WI38 (cell line): ENCODE measurements at regions not wholly inside any gene's neighbourhood (a gene's known extent, or its start where the extent isn't known, plus 50 kb on each side); places are given as distances from the start of the nearest gene placed in this dataset.
"Not testable (repeated sequence)": the region's sequence is repeated elsewhere in the genome, so short reads cannot be mapped to it uniquely, and the experiment has no call there.

Experiments used
- H3K4me3 ChIP-seq: 2 replicates; pipeline ENCODE4 v1.5.1; 2011; ENCODE audit warnings: low read depth, mild to moderate bottlenecking, control low read depth, low read length
- CTCF ChIP-seq: IDR thresholded peaks from 2 replicates; pipeline ENCODE4 v1.5.1; 2012; ENCODE audit warnings: low read depth, mild to moderate bottlenecking, control low read depth, low read length

DNA sequence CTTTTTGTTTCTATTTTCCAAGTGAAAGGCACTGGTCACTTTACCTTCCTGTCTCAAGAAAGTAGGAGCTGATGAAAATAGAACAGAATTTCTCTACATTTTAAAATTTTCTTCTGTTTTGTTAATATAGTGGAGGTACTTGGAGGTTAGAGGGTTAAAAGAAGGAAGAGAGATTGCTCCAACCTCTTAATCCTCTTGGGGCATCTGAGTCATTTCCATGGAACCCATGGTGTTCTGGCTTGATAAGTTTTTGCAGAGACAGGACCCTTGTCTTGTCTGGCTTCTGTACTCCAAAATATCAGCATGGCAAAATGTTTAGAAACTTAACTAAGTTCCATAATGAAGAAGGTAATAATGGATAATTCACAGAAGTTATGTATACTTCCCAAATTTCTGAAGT is 727.2 kb downstream of the C4orf33 start:
- TF ChIP-seq CTCF: no peak
- H3K4me3 ChIP-seq: no peak overlapping the region

DNA sequence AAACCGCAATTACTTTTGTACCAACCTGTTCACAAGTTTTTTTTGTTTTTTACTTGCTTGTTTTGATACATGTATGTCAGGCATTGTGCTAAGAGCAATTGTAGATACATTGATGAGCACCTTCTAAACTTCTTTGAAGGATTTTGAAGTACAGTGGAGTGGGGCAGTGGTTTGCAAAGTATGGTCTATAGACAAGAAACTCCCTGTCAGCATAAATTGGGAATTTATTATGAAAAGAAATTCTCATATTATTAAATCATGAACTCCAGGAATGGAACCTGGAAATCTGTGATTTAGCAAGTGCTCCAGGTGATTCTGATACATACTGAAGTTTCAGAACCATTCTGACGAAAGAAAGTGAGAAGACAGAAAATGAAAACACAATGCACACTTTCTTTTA is 733.4 kb downstream of the C4orf33 start:
- no peak for TF ChIP-seq CTCF
- no peak overlapping the region for H3K4me3 ChIP-seq

DNA sequence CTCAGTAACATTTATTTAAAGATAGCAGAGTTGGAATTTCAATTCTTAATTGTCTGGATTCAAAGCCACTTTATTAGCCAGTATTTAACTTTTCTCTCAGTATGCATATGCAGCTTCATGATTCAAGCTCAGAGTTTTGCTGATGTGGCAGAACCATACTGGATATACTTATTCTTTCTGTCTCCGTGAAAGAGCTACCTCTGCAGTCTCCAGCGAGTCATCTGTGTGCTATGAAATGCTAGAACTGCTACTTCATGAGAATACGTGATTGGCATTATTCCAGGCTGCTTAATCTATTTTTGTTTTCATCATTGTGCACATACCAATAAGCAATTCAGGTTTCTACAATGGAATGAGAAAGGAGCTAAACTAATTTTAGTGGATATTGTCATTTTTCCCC is 743.7 kb downstream of the C4orf33 start:
- TF ChIP-seq CTCF: no peak

DNA sequence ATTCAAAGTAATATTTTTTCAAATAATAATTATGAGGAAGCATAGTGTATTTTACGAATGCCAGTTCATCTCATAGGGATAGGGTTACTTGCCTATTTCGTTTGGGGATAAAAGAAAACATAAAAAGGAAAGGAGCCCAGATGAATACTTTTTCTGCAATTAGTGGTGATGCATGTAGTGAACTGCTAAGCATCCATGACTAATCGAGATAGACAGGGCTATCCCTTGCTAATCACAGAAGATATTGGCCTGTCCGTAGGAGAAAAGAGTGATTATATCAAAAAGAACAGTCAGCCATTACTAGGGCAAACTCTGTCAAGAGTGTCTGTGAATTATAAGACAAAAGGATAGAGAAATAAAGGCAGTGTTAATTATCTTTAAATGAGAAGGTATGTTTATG is 746.1 kb downstream of the C4orf33 start:
- H3K4me3 ChIP-seq: no peak overlapping the region
- no peak for TF ChIP-seq CTCF

More for the DNA sequence above, 743.7 kb downstream of the C4orf33 start:
- no peak overlapping the region for H3K4me3 ChIP-seq

- no peak overlapping the region for H3K4me3 ChIP-seq
- no peak for TF ChIP-seq CTCF
These were observed 756.5 kb downstream of the C4orf33 start for GRCh38 chr4:129852434-129852833.

- H3K4me3 ChIP-seq: not testable (repeated sequence)
These were observed 757.9 kb downstream of the C4orf33 start for GRCh38 chr4:129853685-129854467.

- H3K4me3 ChIP-seq: no peak overlapping the region
- no peak for TF ChIP-seq CTCF
These were observed 766.5 kb downstream of the C4orf33 start for GRCh38 chr4:129862461-129862860.

GRCh38 chr4:129863206-129863605 is 767.3 kb downstream of the C4orf33 start:
- no peak overlapping the region for H3K4me3 ChIP-seq
- TF ChIP-seq CTCF: no peak
